ENCODE measurements at regions not wholly inside any gene's neighbourhood (a gene's known extent, or its start where the extent isn't known, plus 50 kb on each side); places are given as distances from the start of the nearest gene placed in this dataset.

DNA sequence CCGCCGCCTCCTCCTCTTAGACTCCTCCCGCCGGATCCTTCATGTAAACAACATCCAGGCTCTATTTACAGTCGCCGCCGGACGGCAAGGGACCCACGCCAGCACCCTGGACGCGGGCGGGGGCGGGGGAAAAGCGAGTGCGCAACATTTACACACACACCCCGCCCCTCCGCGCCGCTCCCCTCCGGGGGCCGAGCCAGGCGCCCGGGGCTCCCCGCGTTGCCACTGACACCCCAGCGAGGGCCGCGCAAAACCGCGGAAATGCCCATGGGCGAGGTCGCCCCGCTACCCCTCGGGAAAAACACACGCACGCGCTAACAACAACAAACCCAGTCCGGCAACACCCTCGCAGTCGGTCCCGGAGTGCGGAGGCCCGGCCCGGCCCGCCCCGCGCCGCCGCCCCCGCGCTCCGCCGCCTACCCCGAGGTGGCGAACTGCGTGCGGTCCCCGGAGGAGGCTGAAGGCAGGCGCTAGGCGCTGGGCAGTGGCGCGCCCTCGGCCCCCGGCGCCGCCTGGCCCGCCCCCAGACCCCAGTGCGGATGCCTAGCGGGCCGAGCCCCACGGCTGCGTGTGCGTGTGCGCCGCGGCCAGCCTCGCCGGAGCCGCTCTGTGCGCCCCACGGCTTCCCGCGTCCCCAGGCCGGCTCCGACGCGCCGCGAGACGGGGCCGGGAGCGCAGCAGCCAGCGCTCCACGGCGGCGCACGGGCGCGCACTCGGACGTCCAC is 81.1 kb upstream of the AK4 start:
- CTCF ChIA-PET = interaction anchor here (5.5 kb wide), 1 partner anchor 142 kb away, joined by 45 read pairs; no protein-coding TSS in a partner anchor
- Histone ChIP-seq H3K79me2 (ENCODE audit: insufficient read depth) (peaks cover 6% of the 10 kb centered on the region; the same call in 1 of the 2 replicates), H3K9ac (peak overlapping the region; percentile 63; the same call in 1 of the 2 replicates), H3K4me1 (ENCODE audit: control insufficient read depth in 1 of 2, insufficient read depth in 2 of 2, low read depth in 1 of 2, low read length in 1 of 2) (peaks cover 7 to 16% of the 10 kb centered on the region in 2 experiments; a peak in 3 of 4 replicates), H3K9me2 (no peaks in the 10 kb centered on the region), H3F3A (replicated peaks; ENCODE audit: insufficient read depth) (peaks cover 2% of the 10 kb centered on the region), H2AFZ (ENCODE audit: low read depth) (peak overlapping the region; percentile 91), H3K4me3 (ENCODE audit: low read depth in 2 of 2, low read length in 1 of 2) (peak overlapping the region; percentile 80 to 85), H4K20me1 (ENCODE audit: insufficient read depth) (no peaks in the 10 kb centered on the region; the same call in 1 of the 2 replicates), H3K27ac (ENCODE audit: low read depth in 2 of 2, low read length in 1 of 2) (peak overlapping the region in 1 of 2 experiments; percentile 87; a peak in 2 of 4 replicates), H3K4me2 (peak overlapping the region; percentile 84), H3K36me3 (replicated peaks in 1 of 2; ENCODE audit: control insufficient read depth in 1 of 2, insufficient read depth in 2 of 2, low read length in 1 of 2) (no peaks in the 10 kb centered on the region), H3K27me3 (ENCODE audit: insufficient read depth) (no peaks in the 10 kb centered on the region), H3K9me3 (no peaks in the 10 kb centered on the region)
- DNase-seq = peak; percentile 87
- no peak for TF ChIP-seq REST (IDR thresholded peaks at IDR 0.05; ENCODE audit: low read depth, low read length)
- TF ChIP-seq TAF1 (IDR thresholded peaks at IDR 0.05; ENCODE audit: borderline replicate concordance, low read depth, low read length) = no peak
- TF ChIP-seq MEF2A (IDR thresholded peaks at IDR 0.05; ENCODE audit: borderline replicate concordance, low read depth) = no peak
- TF ChIP-seq, protein P1, sequence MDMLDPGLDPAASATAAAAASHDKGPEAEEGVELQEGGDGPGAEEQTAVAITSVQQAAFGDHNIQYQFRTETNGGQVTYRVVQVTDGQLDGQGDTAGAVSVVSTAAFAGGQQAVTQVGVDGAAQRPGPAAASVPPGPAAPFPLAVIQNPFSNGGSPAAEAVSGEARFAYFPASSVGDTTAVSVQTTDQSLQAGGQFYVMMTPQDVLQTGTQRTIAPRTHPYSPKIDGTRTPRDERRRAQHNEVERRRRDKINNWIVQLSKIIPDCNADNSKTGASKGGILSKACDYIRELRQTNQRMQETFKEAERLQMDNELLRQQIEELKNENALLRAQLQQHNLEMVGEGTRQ (IDR thresholded peaks at IDR 0.05; ENCODE audit: borderline replicate concordance, low read depth, low read length) = no peak
- TF ChIP-seq POLR2AphosphoS5 (IDR thresholded peaks at IDR 0.05; ENCODE audit: low read depth, low read length) = no peak
- 0 out of 2 replicates have a peak, but pooled peaks have one; percentile 4 for TF ChIP-seq TCF12 (IDR thresholded peaks at IDR 0.05)
- peak; percentile 14; the same call in 1 of the 2 replicates for TF ChIP-seq MAX (IDR thresholded peaks at IDR 0.05; ENCODE audit: low read depth)
- TF ChIP-seq SMC3 (IDR thresholded peaks at IDR 0.05; ENCODE audit: low read depth, low read length) = no peak
- TF ChIP-seq RXRA (IDR thresholded peaks at IDR 0.05; ENCODE audit: borderline replicate concordance, low read depth) = no peak
- peak; percentile 16; the same call in 1 of the 2 replicates for TF ChIP-seq MXI1 (IDR thresholded peaks at IDR 0.05; ENCODE audit: low read depth, low read length)
- TF ChIP-seq NRF1 (IDR thresholded peaks at IDR 0.05; ENCODE audit: low read depth, low read length) = peak; percentile 16; the same call in 1 of the 2 replicates
- no peak for TF ChIP-seq ELF1 (IDR thresholded peaks at IDR 0.05)
- under 1% methylated on average over 35 of the region's 101 CpGs for WGBS (ENCODE audit: low lambda C conversion rate)
- POLR2A ChIA-PET = no interaction called here
